HuH-7.5 (cell line): ENCODE measurements at regions not wholly inside any gene's neighbourhood (a gene's known extent, or its start where the extent isn't known, plus 50 kb on each side); places are given as distances from the start of the nearest gene placed in this dataset.

Source experiments
- DNase-seq: peaks from one replicate; pipeline ENCODE4 v3.0.0; 2011; ENCODE audit warnings: low spot score

GRCh38 chr14:22036541-22037239 lies 363.1 kb upstream of the OR4E1 start:
- DNase-seq = no peak

DNA sequence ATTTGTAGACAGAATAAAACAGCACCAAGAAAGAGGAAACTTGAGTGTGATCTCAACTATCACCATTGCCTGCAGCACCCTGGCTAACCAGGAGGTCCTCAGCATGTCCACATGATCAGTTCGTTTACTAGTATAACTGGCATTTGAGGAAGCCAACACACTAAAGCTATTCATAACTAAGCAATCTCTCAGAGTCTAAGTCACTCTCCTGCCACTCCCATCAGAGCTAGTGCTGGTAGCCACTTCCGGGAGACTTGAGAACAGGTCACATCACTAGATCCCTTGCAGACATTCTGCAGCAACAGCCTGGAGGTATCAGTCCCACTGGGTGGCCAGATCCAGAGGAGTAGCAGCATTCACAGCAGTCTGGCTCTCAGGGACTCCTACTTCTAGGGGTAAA lies 352.9 kb upstream of the OR4E1 start:
- DNase-seq = no peak

DNA sequence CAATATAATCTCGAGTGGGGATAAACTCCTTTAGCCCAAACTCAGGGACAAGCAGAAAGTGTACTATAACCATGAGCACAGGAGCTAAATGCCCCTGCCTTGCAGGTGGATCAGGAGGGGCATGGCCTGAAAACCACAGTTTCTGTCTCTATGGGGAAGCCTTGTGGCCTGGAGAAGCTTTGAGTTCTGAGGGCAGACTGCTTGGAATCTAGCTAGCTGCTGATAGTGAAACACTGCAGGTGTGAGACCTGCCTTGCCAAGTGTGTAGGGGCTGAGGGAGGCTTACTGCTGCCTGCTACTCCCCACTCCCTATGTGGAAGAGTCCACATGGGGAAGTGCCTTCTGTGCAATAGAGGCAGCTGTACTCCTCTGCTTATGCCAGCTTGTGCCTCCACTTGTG lies 352.3 kb upstream of the OR4E1 start:
- DNase-seq = no peak

- no peak for DNase-seq
Measured at GRCh38 chr14:22024137-22024536, 350.5 kb upstream of the OR4E1 start.

DNA sequence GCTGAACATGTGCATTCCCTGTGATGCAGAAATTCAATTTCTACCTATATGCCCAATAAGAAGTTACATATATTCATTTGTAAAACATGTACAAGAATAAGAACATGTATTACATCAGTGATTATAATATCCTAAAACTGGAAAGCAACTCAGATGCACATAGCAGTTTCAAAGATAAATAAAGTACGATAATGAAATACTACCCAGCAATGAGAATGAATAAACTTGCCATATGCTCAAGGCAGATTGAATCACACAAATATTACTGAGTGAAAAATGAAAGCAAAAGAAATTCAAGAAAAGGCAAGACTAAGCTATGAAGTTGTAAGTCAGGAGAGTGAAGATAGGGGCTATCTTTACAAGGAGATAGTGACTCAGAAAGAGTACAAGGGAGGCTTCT lies 345.3 kb upstream of the OR4E1 start:
- DNase-seq = no peak

DNA sequence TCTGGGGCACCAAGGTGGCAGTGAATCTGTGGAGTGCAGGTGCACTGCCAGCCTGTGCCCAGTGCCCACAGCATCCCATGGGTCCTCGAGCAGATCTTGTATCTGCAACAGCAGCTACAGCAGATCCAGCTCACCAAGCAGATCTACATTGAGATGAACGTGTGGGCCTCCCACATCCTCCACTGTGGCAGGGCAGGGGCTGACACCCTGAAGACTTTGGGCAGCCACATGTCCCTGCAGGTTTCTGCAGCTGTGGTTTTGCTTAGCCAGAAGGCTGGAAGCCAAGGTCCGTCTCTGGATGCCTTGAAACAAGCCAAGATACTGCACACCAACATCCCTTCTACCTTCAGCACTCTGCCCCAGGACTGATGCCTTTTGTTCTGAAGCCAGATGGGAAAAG lies 338.8 kb upstream of the OR4E1 start:
- DNase-seq = no peak

DNA sequence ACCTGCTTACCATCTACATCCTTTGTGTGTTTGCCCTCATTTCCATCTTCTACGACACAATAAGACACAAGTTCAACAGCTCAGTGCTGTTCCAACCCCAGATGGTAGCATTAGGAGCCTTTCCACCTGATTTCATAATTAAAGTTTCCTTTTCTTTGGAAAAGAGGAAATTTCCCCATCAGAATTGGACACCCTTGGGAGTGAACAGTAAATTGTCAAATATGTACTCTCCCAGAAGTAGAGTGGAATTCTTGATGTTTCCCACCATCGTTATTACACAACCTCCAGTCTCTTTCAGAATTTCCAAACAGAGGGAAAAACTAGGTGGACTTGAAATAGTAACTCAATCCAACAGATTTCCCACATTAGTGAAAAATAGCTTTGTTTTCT lies 337.6 kb upstream of the OR4E1 start:
- no peak for DNase-seq

DNA sequence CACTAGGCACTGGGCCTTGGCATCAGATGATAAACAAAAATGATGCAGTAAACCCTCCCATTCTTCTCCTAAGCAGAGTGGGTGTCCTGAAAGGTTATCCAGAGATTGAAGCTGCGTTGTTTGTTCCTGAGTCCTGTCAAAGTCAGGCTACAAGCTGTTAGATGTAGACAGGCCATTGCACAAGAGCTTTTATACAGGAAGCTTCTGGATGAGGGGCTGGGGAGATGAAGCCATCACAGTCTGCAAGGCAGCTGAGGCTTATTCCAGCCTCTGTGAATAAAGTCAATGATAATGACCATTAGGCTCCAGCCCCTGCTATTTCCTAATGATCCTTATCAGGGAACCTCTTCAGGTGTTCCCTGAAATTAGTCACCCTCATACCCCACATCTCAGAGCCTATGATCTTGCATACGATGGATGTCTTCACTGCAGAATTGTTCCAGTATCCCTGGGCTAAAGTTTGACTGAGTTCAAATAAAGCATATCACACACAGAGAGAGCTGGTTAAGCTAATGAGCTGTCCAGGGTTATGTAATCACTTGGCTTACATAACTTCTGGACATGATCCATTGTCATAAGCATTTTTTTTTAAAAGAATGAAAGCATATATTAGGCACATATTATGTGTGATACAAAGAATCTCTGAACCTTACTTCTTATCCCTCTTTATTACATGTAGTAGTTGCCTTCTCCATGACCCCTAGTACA lies 337.1 kb upstream of the OR4E1 start:
- no peak for DNase-seq

DNA sequence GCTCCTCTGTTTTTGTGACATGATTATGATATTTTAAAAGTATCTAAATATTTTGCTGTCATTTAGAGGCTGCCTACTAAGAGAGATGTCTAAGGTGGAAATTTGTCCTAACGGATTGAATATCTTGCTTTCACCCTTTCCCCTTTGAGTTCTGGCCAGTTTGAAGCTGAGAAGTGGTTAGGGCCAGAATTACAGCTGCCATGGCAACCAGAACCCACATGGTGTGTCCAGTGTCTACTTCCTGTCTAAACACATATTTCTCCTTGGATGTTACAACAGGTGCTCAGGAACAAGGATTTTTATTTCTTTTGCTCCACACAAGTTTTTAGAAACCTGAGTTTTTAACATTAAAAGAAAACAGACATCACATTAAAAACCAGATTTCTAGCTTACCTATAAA lies 335.1 kb upstream of the OR4E1 start:
- no peak for DNase-seq

- no peak for DNase-seq
Measured at GRCh38 chr14:22007784-22008412, 334.3 kb upstream of the OR4E1 start.

DNA sequence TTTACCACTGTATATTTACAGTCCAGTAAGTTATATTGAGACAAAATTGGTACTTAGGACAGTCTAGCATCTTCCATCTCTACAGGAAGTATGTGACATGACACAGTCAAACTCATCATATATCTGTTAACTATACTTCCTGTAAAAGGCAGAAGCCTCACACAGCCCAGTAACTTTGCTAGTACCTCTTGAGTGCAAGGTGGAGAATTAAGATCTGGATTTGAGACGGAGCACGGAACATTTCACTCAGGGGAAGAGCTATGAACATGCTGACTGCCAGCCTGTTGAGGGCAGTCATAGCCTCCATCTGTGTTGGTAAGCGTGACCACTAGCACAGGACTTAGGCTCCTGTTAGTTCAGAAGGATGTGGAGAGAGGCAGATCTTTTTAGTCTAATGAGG lies 333.7 kb upstream of the OR4E1 start:
- no peak for DNase-seq

- no peak for DNase-seq
Measured at GRCh38 chr14:22003461-22003860, 329.8 kb upstream of the OR4E1 start.

DNA sequence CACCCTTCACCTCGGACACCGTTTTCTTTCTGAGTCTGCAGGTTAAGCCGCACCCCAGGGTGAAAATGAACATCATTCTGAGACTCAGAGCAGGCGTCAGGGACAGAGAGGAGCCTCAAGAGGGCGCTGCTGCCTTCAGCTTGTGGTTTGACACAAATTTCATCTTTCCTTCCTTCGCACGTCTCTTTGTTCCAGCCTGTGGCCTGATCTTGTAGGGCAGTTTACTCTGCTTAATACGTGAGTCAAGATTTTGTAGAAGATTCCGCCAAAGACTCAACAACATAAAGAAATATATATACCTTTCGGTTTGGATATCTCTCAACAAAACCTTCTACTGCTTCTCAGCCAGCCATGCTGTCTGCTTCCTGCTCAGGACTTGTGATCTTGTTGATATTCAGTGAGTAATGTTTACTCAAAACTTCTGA lies 329.3 kb upstream of the OR4E1 start:
- no peak for DNase-seq

GRCh38 chr14:21999402-21999801 lies 325.8 kb upstream of the OR4E1 start:
- no peak for DNase-seq

GRCh38 chr14:21997300-21997699 lies 323.7 kb upstream of the OR4E1 start:
- no peak for DNase-seq

- DNase-seq = no peak
Measured at GRCh38 chr14:21995332-21995731, 321.7 kb upstream of the OR4E1 start.

GRCh38 chr14:21993837-21994236 lies 320.2 kb upstream of the OR4E1 start:
- no peak for DNase-seq

- DNase-seq = no peak
Measured at GRCh38 chr14:21993070-21993469, 319.5 kb upstream of the OR4E1 start.

DNA sequence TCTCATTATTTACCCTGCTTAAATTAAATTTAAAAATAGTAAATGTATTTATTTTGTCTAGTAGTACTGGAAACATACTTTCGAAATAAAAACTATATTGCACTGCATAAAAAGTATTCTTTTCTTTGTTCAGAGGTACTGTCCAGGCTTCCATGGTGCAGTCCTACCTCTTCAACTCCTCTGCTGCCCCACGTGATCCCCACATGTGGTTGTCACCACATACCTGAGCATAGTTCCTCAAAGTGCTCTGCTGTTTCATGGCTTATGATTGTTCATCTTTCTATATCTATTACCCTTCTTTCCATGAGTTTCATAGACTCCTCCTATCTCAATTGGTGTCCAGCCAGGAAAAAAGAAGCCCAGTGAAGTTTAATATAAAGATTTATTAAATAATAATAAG lies 317.5 kb upstream of the OR4E1 start:
- no peak for DNase-seq

GRCh38 chr14:21990116-21990515 lies 316.5 kb upstream of the OR4E1 start:
- no peak for DNase-seq

GRCh38 chr14:21989090-21989489 lies 315.5 kb upstream of the OR4E1 start:
- DNase-seq = no peak

DNA sequence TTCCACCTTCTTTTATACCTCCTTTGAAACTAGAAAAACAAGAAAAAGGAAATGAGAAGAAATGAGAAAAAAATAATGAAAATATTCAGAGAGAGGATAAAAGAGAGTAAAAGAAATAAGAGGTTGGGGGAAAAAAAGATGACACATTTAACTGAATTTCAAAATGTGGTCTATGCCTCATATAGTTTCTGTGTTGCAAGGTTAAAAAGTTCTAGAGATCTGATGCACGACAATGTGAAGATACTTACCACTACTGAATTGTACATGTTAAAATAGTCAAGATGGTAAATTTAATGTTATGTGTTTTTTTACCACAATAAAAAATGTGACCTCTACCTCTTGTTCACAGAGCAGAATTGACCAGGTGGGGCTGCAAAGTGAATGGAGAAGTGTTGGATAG lies 314.8 kb upstream of the OR4E1 start:
- no peak for DNase-seq

GRCh38 chr14:21987937-21988336 lies 314.3 kb upstream of the OR4E1 start:
- DNase-seq = peak; percentile 23

GRCh38 chr14:21985081-21985480 lies 311.5 kb upstream of the OR4E1 start:
- no peak for DNase-seq
